ENCODE measurements at regions not wholly inside any gene's neighbourhood (a gene's known extent, or its start where the extent isn't known, plus 50 kb on each side); places are given as distances from the start of the nearest gene placed in this dataset.
A peak's percentile ranks its signal among the peaks of the same experiment; 100 is the strongest.

DNA sequence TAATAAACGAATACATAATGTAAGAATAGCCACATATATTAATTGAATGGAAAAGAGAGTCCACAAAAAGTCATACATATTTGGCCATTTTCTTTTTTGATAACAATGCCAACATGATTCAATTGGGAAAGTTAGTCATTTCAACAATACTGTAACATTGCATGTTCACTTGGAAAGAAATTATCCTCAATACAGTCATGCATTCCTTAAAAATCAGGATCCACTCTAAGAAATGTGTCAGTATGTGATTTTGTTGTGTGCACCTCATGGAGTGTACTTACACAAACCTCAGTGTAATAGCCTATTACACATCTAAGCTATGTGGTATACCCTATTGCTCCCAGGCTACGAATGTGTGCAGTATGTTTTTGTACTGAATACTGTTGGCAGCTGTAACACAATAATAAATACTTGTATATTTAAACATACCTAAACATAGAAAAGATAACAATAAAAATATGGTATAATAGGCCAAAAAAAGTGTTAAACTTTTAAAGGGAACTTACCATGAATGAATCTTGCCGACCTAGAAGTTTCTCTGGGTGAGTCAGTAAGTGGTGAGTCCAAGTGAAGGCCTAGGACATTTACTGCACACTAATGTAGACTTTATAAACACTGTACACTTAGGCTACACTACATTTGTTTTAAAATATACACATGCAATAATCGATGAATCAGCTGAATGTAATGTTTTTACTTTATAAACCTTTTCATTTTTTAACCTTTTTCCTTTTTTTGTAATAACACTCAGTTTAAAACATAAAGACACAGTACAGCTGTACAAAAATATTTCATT is 806.8 kb downstream of the PCDH18 start:
- Histone ChIP-seq H4K20me1 (ENCODE audit: insufficient read depth, low read length) (no peaks in the 10 kb centered on the region), H2BK5ac (ENCODE audit: low read depth, low read length, poor library complexity, severe bottlenecking) (peak overlapping the region; percentile 84), H3K4me3 (ENCODE audit: insufficient read depth, low read depth, low read length) (no peak overlapping the region), H3K9ac (ENCODE audit: low read depth, low read length) (no peak overlapping the region), H3K9me3 (ENCODE audit: control insufficient read depth, insufficient read depth, low read length) (no peaks in the 10 kb centered on the region), H3K4me1 (ENCODE audit: control insufficient read depth, insufficient read depth, low read length) (peaks cover 2% of the 10 kb centered on the region), H3K79me1 (ENCODE audit: low read depth in 1 of 2, low read length in 2 of 2) (no peaks in the 10 kb centered on the region), H2BK20ac (ENCODE audit: low read depth, low read length) (peak overlapping the region; percentile 57; the same call in 1 of the 2 replicates), H3K27me3 (ENCODE audit: control insufficient read depth, insufficient read depth, low read length) (no peaks in the 10 kb centered on the region), H2AK9ac (replicated peaks; ENCODE audit: low read depth, low read length, poor library complexity) (no peak overlapping the region), H3K27ac (ENCODE audit: insufficient read depth, low read length) (no peak overlapping the region), H4K91ac (ENCODE audit: insufficient read depth, low read depth, low read length) (no peak overlapping the region), H4K8ac (ENCODE audit: low read depth in 2 of 2, low read length in 2 of 2) (peak overlapping the region in 1 of 2 experiments; percentile 40; a peak in 2 of 4 replicates), H2BK120ac (ENCODE audit: low read depth, low read length) (peak overlapping the region; percentile 14; the same call in 1 of the 2 replicates), H3K23ac (ENCODE audit: low read depth, low read length) (peak overlapping the region; percentile 24; the same call in 1 of the 2 replicates), H2BK15ac (ENCODE audit: low read depth, low read length) (0 out of 3 replicates have a peak overlapping the region, but pooled peaks have one; percentile 58), H3K4ac (ENCODE audit: low read depth, low read length) (no peak overlapping the region), H2AK5ac (ENCODE audit: low read depth, low read length) (no peak overlapping the region), H3K14ac (replicated peaks; ENCODE audit: low read depth, low read length) (no peak overlapping the region), H3K36me3 (ENCODE audit: control insufficient read depth, insufficient read depth, low read length) (no peaks in the 10 kb centered on the region), H2AFZ (replicated peaks; ENCODE audit: low read length, poor library complexity) (no peak overlapping the region), H3K18ac (ENCODE audit: low read depth, low read length) (no peak overlapping the region), H4K5ac (ENCODE audit: low read depth, low read length) (no peak overlapping the region), H3K9me1 (ENCODE audit: insufficient read depth, low read length) (no peaks in the 10 kb centered on the region; the same call in 1 of the 2 replicates), H3K4me2 (ENCODE audit: low read depth, low read length) (no peak overlapping the region; the same call in 1 of the 2 replicates), H3K56ac (ENCODE audit: extremely low read depth, insufficient read depth, low read length) (no peak overlapping the region; the same call in 1 of the 2 replicates)
- dilution Hi-C loops (cut with HindIII; ENCODE audit: low sequenced_read_pairs, unreplicated experiment) (no loop called here), intact Hi-C loops (cut with micrococcal nuclease) (no loop called here), in situ Hi-C loops (cut with MboI; ENCODE audit: low sequenced_read_pairs) (no loop called here)
- CTCF ChIA-PET: interaction anchor here (0.7 kb wide), 1 partner anchor 15 kb away, joined by 3 read pairs; no protein-coding TSS in a partner anchor
- ATAC-seq (ENCODE audit: low read depth) (peak; percentile 97), DNase-seq (peak; percentile 83)
- no CpG with 5 or more reads among the region's 4 CpGs for WGBS, 2 experiments (ENCODE audit: extremely low coverage in 2 of 2, insufficient read length in 1 of 2)
- BruUV-seq (replicated peaks): no TSS peak
- POLR2A ChIA-PET (ENCODE audit: unreplicated experiment): no interaction called here
- TF ChIP-seq RCOR1 (IDR thresholded peaks at IDR 0.05; ENCODE audit: insufficient replicate concordance, low read length): no peak
- TF ChIP-seq CEBPB (IDR thresholded peaks at IDR 0.05; ENCODE audit: low read depth, low read length): peak; percentile 64; the same call in 1 of the 2 replicates
- TF ChIP-seq MAZ (IDR thresholded peaks at IDR 0.05; ENCODE audit: borderline replicate concordance, low read depth, low read length): no peak
- TF ChIP-seq BHLHE40 (IDR thresholded peaks at IDR 0.05; ENCODE audit: low read depth, low read length): no peak
- no peak for TF ChIP-seq CHD1 (IDR thresholded peaks at IDR 0.05; ENCODE audit: low read depth, low read length)
- no peak for TF ChIP-seq RFX5 (IDR thresholded peaks at IDR 0.05; ENCODE audit: low read depth, low read length)
- no peak for TF ChIP-seq RAD21 (IDR thresholded peaks at IDR 0.05; ENCODE audit: low read length)
- TF ChIP-seq, protein P1, sequence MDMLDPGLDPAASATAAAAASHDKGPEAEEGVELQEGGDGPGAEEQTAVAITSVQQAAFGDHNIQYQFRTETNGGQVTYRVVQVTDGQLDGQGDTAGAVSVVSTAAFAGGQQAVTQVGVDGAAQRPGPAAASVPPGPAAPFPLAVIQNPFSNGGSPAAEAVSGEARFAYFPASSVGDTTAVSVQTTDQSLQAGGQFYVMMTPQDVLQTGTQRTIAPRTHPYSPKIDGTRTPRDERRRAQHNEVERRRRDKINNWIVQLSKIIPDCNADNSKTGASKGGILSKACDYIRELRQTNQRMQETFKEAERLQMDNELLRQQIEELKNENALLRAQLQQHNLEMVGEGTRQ (IDR thresholded peaks at IDR 0.05; ENCODE audit: low read depth, low read length): no peak
- no peak for TF ChIP-seq FOS (IDR thresholded peaks at IDR 0.05; ENCODE audit: low read depth, low read length)
- TF ChIP-seq SMC3 (IDR thresholded peaks at IDR 0.05; ENCODE audit: low read depth, low read length): no peak
- TF ChIP-seq, protein P2, sequence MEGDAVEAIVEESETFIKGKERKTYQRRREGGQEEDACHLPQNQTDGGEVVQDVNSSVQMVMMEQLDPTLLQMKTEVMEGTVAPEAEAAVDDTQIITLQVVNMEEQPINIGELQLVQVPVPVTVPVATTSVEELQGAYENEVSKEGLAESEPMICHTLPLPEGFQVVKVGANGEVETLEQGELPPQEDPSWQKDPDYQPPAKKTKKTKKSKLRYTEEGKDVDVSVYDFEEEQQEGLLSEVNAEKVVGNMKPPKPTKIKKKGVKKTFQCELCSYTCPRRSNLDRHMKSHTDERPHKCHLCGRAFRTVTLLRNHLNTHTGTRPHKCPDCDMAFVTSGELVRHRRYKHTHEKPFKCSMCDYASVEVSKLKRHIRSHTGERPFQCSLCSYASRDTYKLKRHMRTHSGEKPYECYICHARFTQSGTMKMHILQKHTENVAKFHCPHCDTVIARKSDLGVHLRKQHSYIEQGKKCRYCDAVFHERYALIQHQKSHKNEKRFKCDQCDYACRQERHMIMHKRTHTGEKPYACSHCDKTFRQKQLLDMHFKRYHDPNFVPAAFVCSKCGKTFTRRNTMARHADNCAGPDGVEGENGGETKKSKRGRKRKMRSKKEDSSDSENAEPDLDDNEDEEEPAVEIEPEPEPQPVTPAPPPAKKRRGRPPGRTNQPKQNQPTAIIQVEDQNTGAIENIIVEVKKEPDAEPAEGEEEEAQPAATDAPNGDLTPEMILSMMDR (conservative IDR thresholded peaks at IDR 0.05; ENCODE audit: low read depth, low read length): no peak
- TF ChIP-seq POLR2A (IDR thresholded peaks at IDR 0.05; ENCODE audit: low read depth, low read length): no peak
- no peak for TF ChIP-seq NFE2L2 (IDR thresholded peaks at IDR 0.05; ENCODE audit: low read depth, low read length)
- peak; percentile 72 for TF ChIP-seq MAFK (IDR thresholded peaks at IDR 0.05; ENCODE audit: low read depth, low read length)
- TF ChIP-seq MXI1 (IDR thresholded peaks at IDR 0.05; ENCODE audit: borderline replicate concordance, low read depth, low read length): no peak

All from IMR-90 (cell line).